ENCODE measurements at regions not wholly inside any gene's neighbourhood (a gene's known extent, or its start where the extent isn't known, plus 50 kb on each side); places are given as distances from the start of the nearest gene placed in this dataset.

DNA sequence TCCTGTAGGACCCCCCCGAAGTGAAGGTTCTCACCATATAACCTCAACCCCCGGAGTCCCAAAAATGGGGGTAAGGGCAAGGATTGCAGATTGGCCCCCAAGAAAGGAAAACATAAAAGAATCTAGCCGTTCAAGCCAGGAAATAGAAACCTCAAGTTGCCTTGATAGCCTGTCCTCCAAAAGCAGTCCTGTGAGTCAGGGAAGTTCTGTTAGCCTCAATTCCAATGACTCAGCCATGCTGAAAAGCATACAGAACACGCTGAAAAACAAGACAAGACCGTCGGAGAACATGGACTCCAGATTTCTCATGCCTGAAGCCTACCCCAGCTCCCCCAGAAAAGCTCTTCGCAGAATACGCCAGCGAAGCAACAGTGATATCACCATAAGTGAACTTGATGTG, 344.2 kb upstream of the RGS6 start:
- H3K9me3 ChIP-seq (replicated peaks; ENCODE audit: control insufficient read depth, insufficient read depth, low read length): no peaks in the 10 kb centered on the region
- no peaks in the 10 kb centered on the region for H3K9me1 ChIP-seq (replicated peaks; ENCODE audit: control insufficient read depth, extremely low read depth, insufficient read depth, low read length)
- ChIA-PET POLR2A (no interaction called here), CTCF (no interaction called here)
- no peak overlapping the region for H3K4me3 ChIP-seq (replicated peaks in 1 of 3; ENCODE audit: insufficient read depth in 1 of 3, low read depth in 1 of 3, low read length in 3 of 3)
- no peak overlapping the region for H3K9ac ChIP-seq (replicated peaks; ENCODE audit: extremely low read depth, insufficient read depth, low read length)
- dilution Hi-C loops (cut with MboI; ENCODE audit: extremely low pct_ligation_motif_present, low sequenced_read_pairs): no loop called here
- TSS peak; percentile 64 for BruUV-seq (replicated peaks)
- no peak for DNase-seq (ENCODE audit: low read depth, low spot score)
- no peaks in the 10 kb centered on the region for H3K79me2 ChIP-seq (ENCODE audit: control insufficient read depth, insufficient read depth, low read length)
- H3K27ac ChIP-seq (ENCODE audit: insufficient read depth, low read depth, low read length): no peak overlapping the region
- FAIRE-seq: no peak
- no peaks in the 10 kb centered on the region for H4K20me1 ChIP-seq (replicated peaks; ENCODE audit: control insufficient read depth, extremely low read depth, insufficient read depth, low read length)
- H3K4me2 ChIP-seq (ENCODE audit: insufficient read depth, low read length): no peak overlapping the region
- no peaks in the 10 kb centered on the region for H3K27me3 ChIP-seq (ENCODE audit: control insufficient read depth in 2 of 2, insufficient read depth in 2 of 2, low read length in 2 of 2)
- no peak overlapping the region for H2AFZ ChIP-seq (ENCODE audit: low read depth, low read length)
- intact Hi-C loops (cut with micrococcal nuclease): no loop called here
- peaks cover 4% of the 10 kb centered on the region for H3K4me1 ChIP-seq (ENCODE audit: control insufficient read depth, extremely low read depth, insufficient read depth, low read length)
- TF ChIP-seq FOS (IDR thresholded peaks at IDR 0.05; ENCODE audit: borderline replicate concordance, insufficient read depth, low read length) (no peak), EZH2 (IDR thresholded peaks at IDR 0.05; ENCODE audit: borderline replicate concordance, low read depth, low read length, severe bottlenecking) (no peak), CTCF (IDR thresholded peaks at IDR 0.05; ENCODE audit: extremely low read depth in 1 of 2, insufficient read depth in 1 of 2, low read depth in 1 of 2, low read length in 2 of 2) (no peak), POLR2AphosphoS5 (IDR thresholded peaks at IDR 0.05; ENCODE audit: insufficient read depth, low read depth, low read length) (no peak), GATA2 (IDR thresholded peaks at IDR 0.05; ENCODE audit: insufficient read depth, insufficient read length, low read depth, low read length) (no peak), MYC (IDR thresholded peaks at IDR 0.05; ENCODE audit: low read depth, low read length) (no peak), POLR2A (IDR thresholded peaks at IDR 0.05; ENCODE audit: low read depth, low read length) (no peak), JUN (IDR thresholded peaks at IDR 0.05; ENCODE audit: borderline replicate concordance, insufficient read depth, insufficient read length, low read depth) (no peak)
- TF ChIP-seq, protein P1, sequence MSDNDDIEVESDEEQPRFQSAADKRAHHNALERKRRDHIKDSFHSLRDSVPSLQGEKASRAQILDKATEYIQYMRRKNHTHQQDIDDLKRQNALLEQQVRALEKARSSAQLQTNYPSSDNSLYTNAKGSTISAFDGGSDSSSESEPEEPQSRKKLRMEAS (IDR thresholded peaks at IDR 0.05; ENCODE audit: insufficient read depth, insufficient read length): no peak
- H3K36me3 ChIP-seq (ENCODE audit: control insufficient read depth in 2 of 2, extremely low read depth in 1 of 2, insufficient read depth in 2 of 2, low read length in 2 of 2): no peaks in the 10 kb centered on the region
